Ascending aorta (tissue), 2 donors: ENCODE measurements at regions not wholly inside any gene's neighbourhood (a gene's known extent, or its start where the extent isn't known, plus 50 kb on each side); places are given as distances from the start of the nearest gene placed in this dataset.

Experiments used
- DNase-seq, 2 donors: peaks; one replicate each; pipeline ENCODE4 v3.0.0-alpha.2; 2019; ENCODE audit warnings: low spot score in 2 of 2
- H3K27ac ChIP-seq, 2 donors: fragments of 200-600 bp; sonication (generic); one replicate each; pipeline ENCODE4 v1.5.1; 2016 to 2017; ENCODE audit warnings: mild to moderate bottlenecking in 1 of 2
- H3K27me3 ChIP-seq: fragments of 200-600 bp; sonication (generic); one replicate; pipeline ENCODE4 v1.5.1; 2017
- H3K36me3 ChIP-seq, 2 donors: fragments of 200-600 bp; sonication (generic); one replicate each; pipeline ENCODE4 v1.5.1; 2016
- H3K4me1 ChIP-seq, 2 donors: fragments of 200-600 bp; sonication (generic); one replicate each; pipeline ENCODE4 v1.5.1; 2016 to 2017; ENCODE audit warnings: mild to moderate bottlenecking in 1 of 2
- H3K4me3 ChIP-seq, 2 donors: fragments of 200-600 bp; sonication (generic); one replicate each; pipeline ENCODE4 v1.5.1; 2016 to 2017; ENCODE audit warnings: mild to moderate bottlenecking in 1 of 2
- H3K9me3 ChIP-seq, 2 donors: fragments of 200-600 bp; sonication (generic); one replicate each; pipeline ENCODE4 v1.5.1; 2016
- CTCF ChIP-seq, 3 experiments: fragments of 200-600 bp in 2 of 3; fragments of 450-650 bp in 1 of 3; sonication (generic) in 2 of 3; IDR thresholded peaks; one replicate each; pipeline ENCODE4 v1.5.1; 2016 to 2019; ENCODE audit warnings: antibody characterized with exemption in 3 of 3, mild to moderate bottlenecking in 1 of 3, moderate library complexity in 1 of 3
- intact Hi-C: fragments of 100-400 bp; cut with DNase I; formaldehyde crosslinking; loops from one replicate; pipeline ENCODE4 v1.15.1; 2023

GRCh38 chr16:51648526-51648925 lies 497.5 kb upstream of the SALL1 start:
- intact Hi-C loops = no loop called here
- DNase-seq = no peak
- Histone ChIP-seq H3K4me3 (no peak overlapping the region), H3K9me3 (peaks cover 0 to 5% of the 10 kb centered on the region in 2 donors), H3K4me1 (no peaks in the 10 kb centered on the region), H3K27me3 (no peaks in the 10 kb centered on the region), H3K27ac (no peak overlapping the region), H3K36me3 (no peaks in the 10 kb centered on the region)
- TF ChIP-seq CTCF (IDR thresholded peaks at IDR 0.05) = no peak

GRCh38 chr16:51641191-51641765 lies 490.2 kb upstream of the SALL1 start:
- H3K9me3 ChIP-seq = no peaks in the 10 kb centered on the region
- H3K27ac ChIP-seq = no peak overlapping the region
- H3K4me1 ChIP-seq = no peaks in the 10 kb centered on the region
- DNase-seq = no peak
- H3K4me3 ChIP-seq = no peak overlapping the region
- TF ChIP-seq CTCF (IDR thresholded peaks at IDR 0.05) = no peak
- H3K36me3 ChIP-seq = no peaks in the 10 kb centered on the region
- H3K27me3 ChIP-seq = no peaks in the 10 kb centered on the region
- intact Hi-C loops = no loop called here

- TF ChIP-seq CTCF (IDR thresholded peaks at IDR 0.05) = no peak
- intact Hi-C loops = no loop called here
- Histone ChIP-seq H3K36me3 (no peaks in the 10 kb centered on the region), H3K4me3 (no peak overlapping the region), H3K27ac (no peak overlapping the region), H3K27me3 (no peaks in the 10 kb centered on the region), H3K9me3 (no peaks in the 10 kb centered on the region), H3K4me1 (no peaks in the 10 kb centered on the region)
- DNase-seq = no peak
Measured at GRCh38 chr16:51640196-51640595, 489.1 kb upstream of the SALL1 start.

- H3K27ac ChIP-seq = no peak overlapping the region
- intact Hi-C loops = no loop called here
- DNase-seq = no peak
- no peaks in the 10 kb centered on the region for H3K36me3 ChIP-seq
- H3K4me1 ChIP-seq = no peaks in the 10 kb centered on the region
- no peaks in the 10 kb centered on the region for H3K27me3 ChIP-seq
- H3K4me3 ChIP-seq = no peak overlapping the region
- TF ChIP-seq CTCF (IDR thresholded peaks at IDR 0.05) = no peak
- no peaks in the 10 kb centered on the region for H3K9me3 ChIP-seq
Measured at GRCh38 chr16:51638339-51639135, 487.5 kb upstream of the SALL1 start.

GRCh38 chr16:51637770-51638094 lies 486.7 kb upstream of the SALL1 start:
- no peaks in the 10 kb centered on the region for H3K36me3 ChIP-seq
- H3K4me1 ChIP-seq = no peaks in the 10 kb centered on the region
- intact Hi-C loops = no loop called here
- no peaks in the 10 kb centered on the region for H3K9me3 ChIP-seq
- H3K4me3 ChIP-seq = no peak overlapping the region
- no peak overlapping the region for H3K27ac ChIP-seq
- H3K27me3 ChIP-seq = no peaks in the 10 kb centered on the region
- TF ChIP-seq CTCF (IDR thresholded peaks at IDR 0.05) = no peak
- DNase-seq = no peak
